CD14-positive monocyte (primary cell): ENCODE measurements at regions not wholly inside any gene's neighbourhood (a gene's known extent, or its start where the extent isn't known, plus 50 kb on each side); places are given as distances from the start of the nearest gene placed in this dataset.

Experiments
- DNase-seq, 3 donors: peaks; one replicate each; pipeline ENCODE4 v3.0.0-alpha.2; 2011 to 2022
- H2AFZ ChIP-seq: 2 replicates; pipeline ENCODE4 v1.6.0; 2012; ENCODE audit warnings: mild to moderate bottlenecking, low read depth, low read length, inconsistent platforms; ENCODE audit not compliant: insufficient read depth, poor library complexity, severe bottlenecking
- H3K27ac ChIP-seq, 2 donors: 1 replicate in 1 of 2; 2 replicates in 1 of 2; pipeline ENCODE4 v1.5.1; 2012 to 2013; ENCODE audit warnings: low read length in 2 of 2, control low read depth in 1 of 2, inconsistent platforms in 1 of 2, low read depth in 1 of 2, mild to moderate bottlenecking in 1 of 2
- H3K27me3 ChIP-seq, 2 donors: one replicate each; pipeline versions ENCODE4 v1.6.0 to v1.6.1; 2011 to 2013; ENCODE audit warnings: low read length in 2 of 2; ENCODE audit not compliant: control insufficient read depth in 2 of 2, insufficient read depth in 2 of 2
- H3K36me3 ChIP-seq, 2 donors: replicated peaks in 1 of 2; 1 replicate in 1 of 2; 2 replicates in 1 of 2; pipeline versions ENCODE4 v1.5.1 to v1.6.1; 2012 to 2013; ENCODE audit warnings: low read length in 2 of 2, control low read depth in 1 of 2, inconsistent platforms in 1 of 2, mild to moderate bottlenecking in 1 of 2; ENCODE audit not compliant: insufficient read depth in 2 of 2, control insufficient read depth in 1 of 2
- H3K4me1 ChIP-seq, 2 donors: 1 replicate in 1 of 2; 2 replicates in 1 of 2; pipeline versions ENCODE4 v1.5.1 to v1.6.1; 2012 to 2013; ENCODE audit warnings: low read length in 2 of 2, control low read depth in 1 of 2, inconsistent platforms in 1 of 2, mild to moderate bottlenecking in 1 of 2, moderate library complexity in 1 of 2; ENCODE audit not compliant: insufficient read depth in 2 of 2, control insufficient read depth in 1 of 2
- H3K4me2 ChIP-seq: replicated peaks from 2 replicates; pipeline ENCODE3; 2012; ENCODE audit warnings: low read length, moderate library complexity, mild to moderate bottlenecking; ENCODE audit not compliant: poor library complexity, severe bottlenecking; ENCODE audit errors: extremely low read depth
- H3K4me3 ChIP-seq, 3 experiments: fragments of 200-600 bp in 1 of 3; sonication (generic) in 1 of 3; replicated peaks in 1 of 3; 1 replicate in 2 of 3; 2 replicates in 1 of 3; pipeline ENCODE4 v1.5.1; 2011 to 2013; ENCODE audit warnings: low read length in 3 of 3, mild to moderate bottlenecking in 3 of 3, control low read depth in 2 of 3, low read depth in 2 of 3, inconsistent platforms in 1 of 3, moderate library complexity in 1 of 3
- H3K79me2 ChIP-seq: 2 replicates; pipeline ENCODE4 v1.6.0; 2012; ENCODE audit warnings: mild to moderate bottlenecking, control low read depth, inconsistent platforms, low read length, moderate library complexity; ENCODE audit not compliant: insufficient read depth
- H3K9ac ChIP-seq: 2 replicates; pipeline ENCODE4 v1.6.0; 2017; ENCODE audit warnings: low read length, mild to moderate bottlenecking; ENCODE audit not compliant: insufficient read depth, poor library complexity, severe bottlenecking
- H3K9me3 ChIP-seq, 2 donors: replicated peaks in 1 of 2; 1 replicate in 1 of 2; 2 replicates in 1 of 2; pipeline versions ENCODE4 v1.5.1 to v1.6.1; 2012 to 2013; ENCODE audit warnings: low read length in 2 of 2, control low read depth in 1 of 2; ENCODE audit not compliant: control insufficient read depth in 1 of 2, insufficient read depth in 1 of 2
- H4K20me1 ChIP-seq: 2 replicates; pipeline ENCODE4 v1.6.0; 2012; ENCODE audit warnings: mild to moderate bottlenecking, low read length, control low read depth, moderate library complexity; ENCODE audit not compliant: insufficient read depth
- H3K27ac Mint-ChIP-seq, 7 donors: one replicate each; pipeline ENCODE4 v1.8.0; 2020; ENCODE audit warnings: mild to moderate bottlenecking in 7 of 7, mixed read lengths in 7 of 7, moderate library complexity in 6 of 7, inconsistent platforms in 2 of 7
- H3K27me3 Mint-ChIP-seq, 3 donors: one replicate each; pipeline ENCODE4 v1.8.0; 2021 to 2022; ENCODE audit warnings: low read depth in 3 of 3, mild to moderate bottlenecking in 3 of 3, mixed read lengths in 3 of 3, moderate library complexity in 3 of 3, inconsistent platforms in 1 of 3
- H3K36me3 Mint-ChIP-seq, 2 donors: one replicate each; pipeline ENCODE4 v1.8.0; 2020; ENCODE audit warnings: mixed read lengths in 2 of 2, inconsistent platforms in 1 of 2, mild to moderate bottlenecking in 1 of 2
- H3K4me1 Mint-ChIP-seq: one replicate; pipeline ENCODE4 v1.8.0; 2020; ENCODE audit warnings: mild to moderate bottlenecking, mixed read lengths
- H3K4me3 Mint-ChIP-seq, 2 donors: one replicate each; pipeline ENCODE4 v1.8.0; 2020; ENCODE audit warnings: mild to moderate bottlenecking in 2 of 2, mixed read lengths in 2 of 2, moderate library complexity in 1 of 2
- H3K9me3 Mint-ChIP-seq, 7 donors: one replicate each; pipeline ENCODE4 v1.8.0; 2020 to 2022; ENCODE audit warnings: mixed read lengths in 7 of 7, mild to moderate bottlenecking in 6 of 7, moderate library complexity in 6 of 7, inconsistent platforms in 2 of 7
- WGBS: methylation state at CpG from one replicate; pipeline ENCODE4 v1.1.5; 2013; ENCODE audit warnings: missing lambda C conversion rate; ENCODE audit not compliant: insufficient coverage; 5-methylcytosine and 5-hydroxymethylcytosine counted together
- intact Hi-C, 2 donors: fragments of 100-400 bp; cut with micrococcal nuclease; formaldehyde crosslinking; loops; one replicate each; pipeline versions ENCODE4 v1.15.0 to v1.15.1; 2023
- TF ChIP-seq, protein P1 (sequence below): fragments of 200-600 bp; IDR thresholded peaks from one replicate; pipeline ENCODE4 v1.8.0; 2022; ENCODE audit warnings: antibody characterized with exemption, mild to moderate bottlenecking

DNA sequence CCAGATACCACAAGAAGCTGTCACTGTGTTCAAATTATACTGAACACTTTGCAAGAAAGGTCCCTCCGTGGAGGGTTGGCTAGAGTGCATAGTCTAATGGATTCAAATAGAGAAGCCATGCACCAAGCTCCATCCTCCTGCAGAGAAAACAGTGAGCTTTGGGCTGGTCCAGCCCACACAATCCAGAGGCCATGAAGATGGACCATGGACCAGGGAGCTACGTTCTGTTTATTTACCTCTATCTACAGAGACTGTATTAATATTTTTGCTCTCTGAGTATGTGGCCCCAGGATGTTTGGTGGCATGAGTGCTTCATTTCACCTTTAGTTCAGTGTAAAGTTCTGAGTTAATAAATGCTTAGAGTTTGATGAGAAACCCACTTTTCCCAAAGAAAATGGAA is 114.8 kb upstream of the PJA2 start:
- Histone ChIP-seq H3K79me2 (no peaks in the 10 kb centered on the region), H3K27ac (no peak overlapping the region), H3K4me1 (no peaks in the 10 kb centered on the region), H3K4me3 (no peak overlapping the region), H3K27me3 (no peaks in the 10 kb centered on the region), H3K9ac (no peak overlapping the region), H4K20me1 (no peaks in the 10 kb centered on the region), H3K36me3 (no peaks in the 10 kb centered on the region), H3K9me3 (no peaks in the 10 kb centered on the region), H2AFZ (no peak overlapping the region), H3K4me2 (no peak overlapping the region)
- Mint-ChIP-seq H3K27ac (no peak overlapping the region), H3K4me3 (no peak overlapping the region), H3K36me3 (no peaks in the 10 kb centered on the region), H3K27me3 (peaks cover 0 to 2% (median 0%) of the 10 kb centered on the region in 3 donors), H3K9me3 (peaks cover 0 to 6% (median 2%) of the 10 kb centered on the region in 7 donors), H3K4me1 (no peaks in the 10 kb centered on the region)
- intact Hi-C loops: no loop called here
- DNase-seq: no peak
- no CpG with 5 or more reads among the region's 2 CpGs for WGBS
- TF ChIP-seq, protein P1, sequence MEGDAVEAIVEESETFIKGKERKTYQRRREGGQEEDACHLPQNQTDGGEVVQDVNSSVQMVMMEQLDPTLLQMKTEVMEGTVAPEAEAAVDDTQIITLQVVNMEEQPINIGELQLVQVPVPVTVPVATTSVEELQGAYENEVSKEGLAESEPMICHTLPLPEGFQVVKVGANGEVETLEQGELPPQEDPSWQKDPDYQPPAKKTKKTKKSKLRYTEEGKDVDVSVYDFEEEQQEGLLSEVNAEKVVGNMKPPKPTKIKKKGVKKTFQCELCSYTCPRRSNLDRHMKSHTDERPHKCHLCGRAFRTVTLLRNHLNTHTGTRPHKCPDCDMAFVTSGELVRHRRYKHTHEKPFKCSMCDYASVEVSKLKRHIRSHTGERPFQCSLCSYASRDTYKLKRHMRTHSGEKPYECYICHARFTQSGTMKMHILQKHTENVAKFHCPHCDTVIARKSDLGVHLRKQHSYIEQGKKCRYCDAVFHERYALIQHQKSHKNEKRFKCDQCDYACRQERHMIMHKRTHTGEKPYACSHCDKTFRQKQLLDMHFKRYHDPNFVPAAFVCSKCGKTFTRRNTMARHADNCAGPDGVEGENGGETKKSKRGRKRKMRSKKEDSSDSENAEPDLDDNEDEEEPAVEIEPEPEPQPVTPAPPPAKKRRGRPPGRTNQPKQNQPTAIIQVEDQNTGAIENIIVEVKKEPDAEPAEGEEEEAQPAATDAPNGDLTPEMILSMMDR: no peak

DNA sequence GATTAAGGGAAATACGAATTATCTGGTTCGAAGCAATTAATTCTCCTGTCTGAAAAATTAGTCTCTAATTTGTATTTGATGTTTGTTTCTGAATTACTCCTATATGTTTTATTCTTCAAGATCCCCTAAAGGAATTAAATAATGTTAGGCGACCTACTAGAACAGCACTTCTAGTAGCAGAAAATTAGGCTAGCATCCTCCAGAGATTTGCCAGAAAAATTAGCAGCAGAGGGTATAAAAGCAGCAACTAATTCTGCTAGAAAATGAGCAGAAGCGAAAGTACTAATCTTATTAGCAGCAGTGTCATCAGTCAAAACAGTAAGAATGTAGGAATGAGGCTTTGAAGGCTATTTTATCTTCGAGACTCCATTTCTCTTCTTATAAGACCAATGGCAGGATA is 114.3 kb upstream of the PJA2 start:
- H3K4me1 Mint-ChIP-seq: no peaks in the 10 kb centered on the region
- intact Hi-C loops: no loop called here

More for the DNA sequence above, 114.3 kb upstream of the PJA2 start:
- Histone ChIP-seq H3K36me3 (no peaks in the 10 kb centered on the region), H3K4me1 (no peaks in the 10 kb centered on the region), H3K4me3 (no peak overlapping the region), H3K9ac (no peak overlapping the region), H3K27ac (no peak overlapping the region), H2AFZ (no peak overlapping the region), H3K27me3 (no peaks in the 10 kb centered on the region), H3K4me2 (no peak overlapping the region), H4K20me1 (no peaks in the 10 kb centered on the region), H3K9me3 (no peaks in the 10 kb centered on the region), H3K79me2 (no peaks in the 10 kb centered on the region)
- H3K27ac Mint-ChIP-seq: no peak overlapping the region
- no peak for DNase-seq
- TF ChIP-seq, protein P1: no peak
- no peaks in the 10 kb centered on the region for H3K36me3 Mint-ChIP-seq
- peaks cover 0 to 6% (median 2%) of the 10 kb centered on the region in 7 donors for H3K9me3 Mint-ChIP-seq
- no peak overlapping the region for H3K4me3 Mint-ChIP-seq
- no CpG with 5 or more reads among the region's 5 CpGs for WGBS
- H3K27me3 Mint-ChIP-seq: peaks cover 0 to 2% (median 0%) of the 10 kb centered on the region in 3 donors
